ENCODE measurements at regions not wholly inside any gene's neighbourhood (a gene's known extent, or its start where the extent isn't known, plus 50 kb on each side); places are given as distances from the start of the nearest gene placed in this dataset.

GRCh38 chr10:55630491-55631056 is 730.5 kb downstream of the ZWINT start (continued):
- peak; percentile 69; the same call in 1 of the 2 replicates for TF ChIP-seq SUZ12 (IDR thresholded peaks at IDR 0.05; ENCODE audit: low read length)

Data from H1 (cell line).